ENCODE measurements at regions not wholly inside any gene's neighbourhood (a gene's known extent, or its start where the extent isn't known, plus 50 kb on each side); places are given as distances from the start of the nearest gene placed in this dataset.

- no peak for TF ChIP-seq CTCF (IDR thresholded peaks at IDR 0.05)
- no peak for TF ChIP-seq POLR2A (IDR thresholded peaks at IDR 0.05)
These were observed 774.3 kb upstream of the TMEFF2 start for GRCh38 chr2:192969055-192969454.
